GM12878 (cell line): ENCODE measurements at regions not wholly inside any gene's neighbourhood (a gene's known extent, or its start where the extent isn't known, plus 50 kb on each side); places are given as distances from the start of the nearest gene placed in this dataset.

Experiments
- CBFB ChIP-seq: IDR thresholded peaks from 2 replicates; pipeline ENCODE4 v1.6.1; 2016; ENCODE audit warnings: antibody characterized with exemption, low read depth
- CEBPZ ChIP-seq: fragments of 150-350 bp; IDR thresholded peaks from 2 replicates; pipeline ENCODE4 v1.6.1; 2016; ENCODE audit warnings: low read depth, low read length
- CTCF ChIP-seq, 3 experiments: IDR thresholded peaks in 2 of 3; conservative IDR thresholded peaks in 1 of 3; 2 replicates each; pipeline ENCODE4 v1.5.1; 2011; ENCODE audit warnings: low read depth in 3 of 3, low read length in 3 of 3, mild to moderate bottlenecking in 3 of 3, control low read depth in 2 of 3, moderate library complexity in 2 of 3, inconsistent platforms in 1 of 3, mixed read lengths in 1 of 3; ENCODE audit not compliant: control insufficient read depth in 2 of 3, insufficient read depth in 1 of 3; ENCODE audit errors: extremely low read depth in 1 of 3
- ELK1 ChIP-seq: IDR thresholded peaks from 2 replicates; pipeline ENCODE4 v1.6.1; 2012; ENCODE audit warnings: low read depth, low read length, improper control_type of control experiment
- EZH2 ChIP-seq: IDR thresholded peaks from 2 replicates; pipeline ENCODE4 v1.6.1; 2012; ENCODE audit warnings: low read depth, mild to moderate bottlenecking, control low read depth, inconsistent platforms, low read length, borderline replicate concordance; ENCODE audit not compliant: control insufficient read depth
- NFIC ChIP-seq: IDR thresholded peaks from 2 replicates; pipeline ENCODE4 v1.6.1; 2012; ENCODE audit warnings: low read depth, mild to moderate bottlenecking, inconsistent platforms, low read length, moderate library complexity
- NRF1 ChIP-seq: conservative IDR thresholded peaks from 2 replicates; pipeline ENCODE4 v1.6.1; 2011; ENCODE audit warnings: mild to moderate bottlenecking, low read depth, low read length, improper control_type of control experiment
- RAD21 ChIP-seq: IDR thresholded peaks from 2 replicates; pipeline ENCODE4 v1.6.1; 2011; ENCODE audit warnings: mild to moderate bottlenecking, low read depth, low read length, moderate library complexity; ENCODE audit not compliant: insufficient read depth
- RBBP5 ChIP-seq: fragments of 200-600 bp; sonication (generic); conservative IDR thresholded peaks from 2 replicates; pipeline ENCODE4 v1.6.1; 2016
- SIN3A ChIP-seq: IDR thresholded peaks from 2 replicates; pipeline ENCODE4 v1.6.1; 2012; ENCODE audit warnings: low read depth, low read length, improper control_type of control experiment
- SP1 ChIP-seq: IDR thresholded peaks from one replicate; pipeline ENCODE4 v1.6.1; 2011; ENCODE audit warnings: low read depth, low read length
- USF2 ChIP-seq: IDR thresholded peaks from 2 replicates; pipeline ENCODE4 v1.6.1; 2011; ENCODE audit warnings: low read depth, low read length, improper control_type of control experiment, borderline replicate concordance
- WRNIP1 ChIP-seq: IDR thresholded peaks from 2 replicates; pipeline ENCODE4 v1.6.1; 2011; ENCODE audit warnings: low read depth, low read length, improper control_type of control experiment, borderline replicate concordance
- ZBTB33 ChIP-seq: fragments of 450-650 bp; IDR thresholded peaks from 2 replicates; pipeline ENCODE4 v1.6.1; 2017; ENCODE audit warnings: mild to moderate bottlenecking

- TF ChIP-seq EZH2 (no peak), ZBTB33 (no peak), SIN3A (no peak), CTCF (IDR thresholded peaks at IDR 0.05 in 2 of 3, conservative IDR thresholded peaks at IDR 0.05 in 1 of 3; ENCODE audit: control insufficient read depth in 2 of 3, extremely low read depth in 1 of 3, insufficient read depth in 1 of 3, low read depth in 3 of 3, low read length in 3 of 3) (no peak), CBFB (no peak), USF2 (no peak), SP1 (no peak), ELK1 (no peak), RBBP5 (no peak), CEBPZ (no peak), NRF1 (no peak), RAD21 (no peak), WRNIP1 (no peak), NFIC (no peak)
These were observed 209.6 kb upstream of the TLL1 start for GRCh38 chr4:165663411-165663810.
